Neural cell (in vitro differentiated cells): ENCODE measurements at regions not wholly inside any gene's neighbourhood (a gene's known extent, or its start where the extent isn't known, plus 50 kb on each side); places are given as distances from the start of the nearest gene placed in this dataset.

Experiments
- H2AFZ ChIP-seq: fragments of 200-600, 300-800 bp; sonication (generic), shearing (Covaris generic); 2 replicates; pipeline ENCODE4 v1.6.0; 2014; ENCODE audit warnings: low read depth, mild to moderate bottlenecking, antibody characterized with exemption, low read length, moderate library complexity
- H3F3A ChIP-seq: fragments of 200-600 bp; shearing (Covaris generic); 2 replicates; pipeline ENCODE4 v1.6.1; 2016; ENCODE audit warnings: mild to moderate bottlenecking, moderate library complexity, mixed read lengths, antibody characterized with exemption, low read length; ENCODE audit not compliant: insufficient read depth, poor library complexity, severe bottlenecking
- H3K27ac ChIP-seq: fragments of 200-600, 300-800 bp; sonication (generic), shearing (Covaris generic); 2 replicates; pipeline ENCODE4 v1.5.1; 2014; ENCODE audit warnings: mild to moderate bottlenecking, low read length, moderate library complexity
- H3K27me3 ChIP-seq: fragments of 300-800, 200-600 bp; sonication (generic), shearing (Covaris generic); 2 replicates; pipeline ENCODE4 v1.6.0; 2014; ENCODE audit warnings: mild to moderate bottlenecking, low read depth, low read length, moderate library complexity; ENCODE audit not compliant: insufficient read depth
- H3K36me3 ChIP-seq: fragments of 300-800, 200-600 bp; sonication (generic), shearing (Covaris generic); 2 replicates; pipeline ENCODE4 v1.5.1; 2014; ENCODE audit warnings: mild to moderate bottlenecking, antibody characterized with exemption, low read length, moderate library complexity; ENCODE audit not compliant: insufficient read depth
- H3K4me2 ChIP-seq: fragments of 300-800, 200-600 bp; sonication (generic), shearing (Covaris generic); 2 replicates; pipeline ENCODE4 v1.6.0; 2014; ENCODE audit warnings: mild to moderate bottlenecking, low read length
- H3K4me3 ChIP-seq: fragments of 300-800, 200-600 bp; sonication (generic), shearing (Covaris generic); 2 replicates; pipeline ENCODE4 v1.5.1; 2014; ENCODE audit warnings: mild to moderate bottlenecking, low read length, moderate library complexity
- H3K79me2 ChIP-seq: fragments of 200-600 bp; shearing (Covaris generic); replicated peaks from 2 replicates; pipeline ENCODE4 v1.6.0; 2014; ENCODE audit warnings: mild to moderate bottlenecking, low read length, moderate library complexity; ENCODE audit not compliant: insufficient read depth
- H3K9ac ChIP-seq: fragments of 300-800, 200-600 bp; sonication (generic), shearing (Covaris generic); 2 replicates; pipeline ENCODE4 v1.6.1; 2016; ENCODE audit warnings: mild to moderate bottlenecking, low read length, mixed read lengths
- H3K9me2 ChIP-seq: fragments of 200-600 bp; shearing (Covaris generic); 2 replicates; pipeline ENCODE4 v1.6.1; 2016; ENCODE audit warnings: mild to moderate bottlenecking, low read length, mixed read lengths; ENCODE audit not compliant: insufficient read depth
- H3K9me3 ChIP-seq: fragments of 200-600, 300-800 bp; sonication (generic), shearing (Covaris generic); 2 replicates; pipeline ENCODE4 v1.6.1; 2016; ENCODE audit warnings: mild to moderate bottlenecking, mixed run types, low read length, moderate library complexity, mixed read lengths
- H4K20me1 ChIP-seq: fragments of 200-600 bp; shearing (Covaris generic); 2 replicates; pipeline ENCODE4 v1.6.1; 2016; ENCODE audit warnings: mild to moderate bottlenecking, mixed run types; ENCODE audit not compliant: insufficient read depth
- EP300 ChIP-seq: fragments of 450-650 bp; conservative IDR thresholded peaks from 2 replicates; pipeline ENCODE4 v1.6.1; 2014; ENCODE audit warnings: antibody characterized with exemption, mild to moderate bottlenecking, moderate library complexity; ENCODE audit not compliant: poor library complexity, severe bottlenecking
- EZH2 ChIP-seq: fragments of 200-600, 300-800 bp; shearing (Covaris generic), sonication (generic); IDR thresholded peaks from 2 replicates; pipeline ENCODE4 v1.6.1; 2014; ENCODE audit warnings: antibody characterized with exemption, low read length, borderline replicate concordance, mild to moderate bottlenecking; ENCODE audit not compliant: insufficient read depth, poor library complexity, severe bottlenecking
- MXI1 ChIP-seq: fragments of 450-650 bp; conservative IDR thresholded peaks from 2 replicates; pipeline ENCODE4 v1.6.1; 2014; ENCODE audit warnings: antibody characterized with exemption, mild to moderate bottlenecking; ENCODE audit not compliant: poor library complexity, severe bottlenecking
- POLR2AphosphoS5 ChIP-seq: IDR thresholded peaks from 2 replicates; pipeline ENCODE4 v1.6.1; 2012
- RAD21 ChIP-seq: fragments of 450-650 bp; conservative IDR thresholded peaks from 2 replicates; pipeline ENCODE4 v1.6.1; 2014; ENCODE audit warnings: antibody characterized with exemption, mild to moderate bottlenecking, moderate library complexity
- SMC3 ChIP-seq: fragments of 450-650 bp; conservative IDR thresholded peaks from 2 replicates; pipeline ENCODE4 v1.6.1; 2014; ENCODE audit warnings: antibody characterized with exemption, mild to moderate bottlenecking, moderate library complexity; ENCODE audit not compliant: poor library complexity
- TAF1 ChIP-seq: IDR thresholded peaks from 2 replicates; pipeline ENCODE4 v1.6.1; 2012; ENCODE audit warnings: low read depth
- TF ChIP-seq, protein P1 (sequence below): IDR thresholded peaks from 2 replicates; pipeline ENCODE4 v1.6.1; 2012; ENCODE audit warnings: borderline replicate concordance
- TF ChIP-seq, protein P2 (sequence below): fragments of 450-650 bp; IDR thresholded peaks from 2 replicates; pipeline ENCODE4 v1.5.1; 2014; ENCODE audit warnings: antibody characterized with exemption, mild to moderate bottlenecking, moderate library complexity; ENCODE audit not compliant: poor library complexity, severe bottlenecking

DNA sequence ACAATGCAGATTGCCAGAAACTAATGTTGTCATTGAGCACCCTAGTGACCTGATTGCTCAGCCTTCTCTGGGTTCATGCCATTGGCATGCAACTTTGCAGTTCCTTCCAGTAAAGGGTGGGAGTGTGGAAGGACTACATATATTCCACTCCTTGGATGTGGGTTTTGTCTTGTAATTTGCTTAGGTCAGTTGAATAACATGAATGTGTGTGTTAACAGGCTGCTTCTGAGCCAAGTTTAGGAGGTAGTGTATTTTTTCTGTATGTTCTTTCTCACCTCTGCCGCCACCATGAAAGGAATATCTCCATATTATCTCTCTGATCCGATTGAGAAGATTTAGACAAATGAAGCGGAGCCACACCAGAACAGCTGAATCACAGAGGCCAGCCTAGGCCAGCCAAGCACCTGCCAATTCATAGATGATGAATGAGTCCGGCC lies 1929.6 kb upstream of the CDH6 start:
- no peak overlapping the region for H2AFZ ChIP-seq
- H3K4me2 ChIP-seq = no peak overlapping the region
- H3F3A ChIP-seq = no peaks in the 10 kb centered on the region
- TF ChIP-seq, protein P1, sequence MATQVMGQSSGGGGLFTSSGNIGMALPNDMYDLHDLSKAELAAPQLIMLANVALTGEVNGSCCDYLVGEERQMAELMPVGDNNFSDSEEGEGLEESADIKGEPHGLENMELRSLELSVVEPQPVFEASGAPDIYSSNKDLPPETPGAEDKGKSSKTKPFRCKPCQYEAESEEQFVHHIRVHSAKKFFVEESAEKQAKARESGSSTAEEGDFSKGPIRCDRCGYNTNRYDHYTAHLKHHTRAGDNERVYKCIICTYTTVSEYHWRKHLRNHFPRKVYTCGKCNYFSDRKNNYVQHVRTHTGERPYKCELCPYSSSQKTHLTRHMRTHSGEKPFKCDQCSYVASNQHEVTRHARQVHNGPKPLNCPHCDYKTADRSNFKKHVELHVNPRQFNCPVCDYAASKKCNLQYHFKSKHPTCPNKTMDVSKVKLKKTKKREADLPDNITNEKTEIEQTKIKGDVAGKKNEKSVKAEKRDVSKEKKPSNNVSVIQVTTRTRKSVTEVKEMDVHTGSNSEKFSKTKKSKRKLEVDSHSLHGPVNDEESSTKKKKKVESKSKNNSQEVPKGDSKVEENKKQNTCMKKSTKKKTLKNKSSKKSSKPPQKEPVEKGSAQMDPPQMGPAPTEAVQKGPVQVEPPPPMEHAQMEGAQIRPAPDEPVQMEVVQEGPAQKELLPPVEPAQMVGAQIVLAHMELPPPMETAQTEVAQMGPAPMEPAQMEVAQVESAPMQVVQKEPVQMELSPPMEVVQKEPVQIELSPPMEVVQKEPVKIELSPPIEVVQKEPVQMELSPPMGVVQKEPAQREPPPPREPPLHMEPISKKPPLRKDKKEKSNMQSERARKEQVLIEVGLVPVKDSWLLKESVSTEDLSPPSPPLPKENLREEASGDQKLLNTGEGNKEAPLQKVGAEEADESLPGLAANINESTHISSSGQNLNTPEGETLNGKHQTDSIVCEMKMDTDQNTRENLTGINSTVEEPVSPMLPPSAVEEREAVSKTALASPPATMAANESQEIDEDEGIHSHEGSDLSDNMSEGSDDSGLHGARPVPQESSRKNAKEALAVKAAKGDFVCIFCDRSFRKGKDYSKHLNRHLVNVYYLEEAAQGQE = no peak
- TF ChIP-seq, protein P2, sequence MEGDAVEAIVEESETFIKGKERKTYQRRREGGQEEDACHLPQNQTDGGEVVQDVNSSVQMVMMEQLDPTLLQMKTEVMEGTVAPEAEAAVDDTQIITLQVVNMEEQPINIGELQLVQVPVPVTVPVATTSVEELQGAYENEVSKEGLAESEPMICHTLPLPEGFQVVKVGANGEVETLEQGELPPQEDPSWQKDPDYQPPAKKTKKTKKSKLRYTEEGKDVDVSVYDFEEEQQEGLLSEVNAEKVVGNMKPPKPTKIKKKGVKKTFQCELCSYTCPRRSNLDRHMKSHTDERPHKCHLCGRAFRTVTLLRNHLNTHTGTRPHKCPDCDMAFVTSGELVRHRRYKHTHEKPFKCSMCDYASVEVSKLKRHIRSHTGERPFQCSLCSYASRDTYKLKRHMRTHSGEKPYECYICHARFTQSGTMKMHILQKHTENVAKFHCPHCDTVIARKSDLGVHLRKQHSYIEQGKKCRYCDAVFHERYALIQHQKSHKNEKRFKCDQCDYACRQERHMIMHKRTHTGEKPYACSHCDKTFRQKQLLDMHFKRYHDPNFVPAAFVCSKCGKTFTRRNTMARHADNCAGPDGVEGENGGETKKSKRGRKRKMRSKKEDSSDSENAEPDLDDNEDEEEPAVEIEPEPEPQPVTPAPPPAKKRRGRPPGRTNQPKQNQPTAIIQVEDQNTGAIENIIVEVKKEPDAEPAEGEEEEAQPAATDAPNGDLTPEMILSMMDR = no peak
- TF ChIP-seq MXI1 = no peak
- TF ChIP-seq RAD21 = no peak
- no peak for TF ChIP-seq TAF1
- no peak for TF ChIP-seq EP300
- TF ChIP-seq SMC3 = no peak
- no peak for TF ChIP-seq EZH2
- TF ChIP-seq POLR2AphosphoS5 = no peak
- H3K36me3 ChIP-seq = no peaks in the 10 kb centered on the region
- no peaks in the 10 kb centered on the region for H3K9me3 ChIP-seq
- no peak overlapping the region for H3K27ac ChIP-seq
- no peaks in the 10 kb centered on the region for H3K9me2 ChIP-seq
- no peaks in the 10 kb centered on the region for H3K79me2 ChIP-seq
- no peaks in the 10 kb centered on the region for H3K27me3 ChIP-seq
- no peak overlapping the region for H3K9ac ChIP-seq
- H3K4me3 ChIP-seq = no peak overlapping the region
- no peaks in the 10 kb centered on the region for H4K20me1 ChIP-seq

DNA sequence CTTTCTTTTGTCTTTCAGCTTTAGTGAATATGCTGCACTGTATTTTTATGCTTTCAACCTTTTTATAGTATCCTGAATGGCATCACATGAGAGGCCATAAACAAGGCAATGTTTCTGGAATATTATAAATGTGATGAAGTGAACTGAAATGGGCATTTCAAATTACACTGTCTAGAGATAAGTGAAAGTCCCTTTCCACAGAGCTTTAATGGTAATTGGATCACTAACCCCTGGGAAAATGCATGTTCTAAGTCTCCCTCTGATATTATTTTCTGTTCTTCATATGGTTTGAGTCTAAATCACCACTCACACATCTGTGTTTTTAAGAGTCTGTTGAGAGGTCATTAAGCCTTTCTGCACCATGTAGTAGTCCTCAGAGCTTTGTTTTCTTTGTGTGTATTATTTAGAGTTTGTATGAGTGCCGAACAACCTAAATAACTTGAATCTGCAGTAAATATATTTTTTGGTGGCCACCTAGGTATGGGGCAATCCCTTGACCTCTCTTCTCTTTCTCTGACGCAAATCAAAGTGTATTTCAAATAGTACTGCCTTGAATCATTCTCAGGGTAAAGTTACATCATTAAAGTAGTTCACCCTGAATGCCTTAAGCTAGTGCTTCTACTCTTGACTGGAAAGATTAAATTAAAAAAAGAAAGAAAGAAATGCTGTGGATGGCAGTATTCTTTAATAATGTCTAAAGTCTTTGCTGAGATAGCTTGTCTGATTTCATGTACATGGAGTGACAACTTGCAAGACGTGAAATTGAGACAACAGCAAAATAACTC lies 1931.0 kb upstream of the CDH6 start:
- no peak overlapping the region for H3K27ac ChIP-seq
- no peak overlapping the region for H3K9ac ChIP-seq
- H4K20me1 ChIP-seq = no peaks in the 10 kb centered on the region
- H2AFZ ChIP-seq = no peak overlapping the region
- no peaks in the 10 kb centered on the region for H3K9me2 ChIP-seq
- TF ChIP-seq EZH2 (no peak), TAF1 (no peak)
- no peak overlapping the region for H3K4me3 ChIP-seq
- H3K27me3 ChIP-seq = no peaks in the 10 kb centered on the region
- H3K9me3 ChIP-seq = no peaks in the 10 kb centered on the region
- no peaks in the 10 kb centered on the region for H3K36me3 ChIP-seq
- no peaks in the 10 kb centered on the region for H3K79me2 ChIP-seq
- no peaks in the 10 kb centered on the region for H3F3A ChIP-seq
- no peak overlapping the region for H3K4me2 ChIP-seq
